IMR-90 (cell line): ENCODE measurements at regions not wholly inside any gene's neighbourhood (a gene's known extent, or its start where the extent isn't known, plus 50 kb on each side); places are given as distances from the start of the nearest gene placed in this dataset.

Source experiments
- ATAC-seq: fragments of 200-7000 bp; cut with Tn5 transposase; 2 replicates; pipeline ENCODE4 v1.9.1; 2020; ENCODE audit warnings: low read depth, mild to moderate bottlenecking, moderate library complexity
- BruUV-seq: library from RNA; stranded (reverse); fragments of 400-500 nt; replicated peaks from 2 replicates; lab custom pipeline; 2021; lab: Mats Ljungman, UMichigan
- CTCF ChIA-PET: fragments of 300-600 bp; formaldehyde crosslinking; extraction: SDS; loops from one replicate; lab custom pipeline; 2021; ENCODE audit warnings: antibody characterized with exemption; lab: Yijun Ruan, JAX
- POLR2A ChIA-PET: fragments of 300-600 bp; sonication (Branson Sonifier 250); formaldehyde crosslinking; loops from one replicate; lab custom pipeline; 2022; ENCODE audit warnings: antibody characterized with exemption; ENCODE audit not compliant: unreplicated experiment; lab: Charles Lee
- DNase-seq: peaks from one replicate; pipeline ENCODE4 v3.0.0; 2013
- H2AFZ ChIP-seq: replicated peaks from 2 replicates; pipeline ENCODE3; 2013; ENCODE audit warnings: low read length, mild to moderate bottlenecking; ENCODE audit not compliant: poor library complexity
- H2AK5ac ChIP-seq: 2 replicates; pipeline ENCODE4 v1.6.1; 2013; ENCODE audit warnings: low read depth, low read length, inconsistent platforms
- H2AK9ac ChIP-seq: replicated peaks from 2 replicates; pipeline ENCODE3; 2013; ENCODE audit warnings: mild to moderate bottlenecking, low read depth, low read length, moderate library complexity; ENCODE audit not compliant: poor library complexity
- H2BK120ac ChIP-seq: 2 replicates; pipeline ENCODE4 v1.6.1; 2013; ENCODE audit warnings: low read depth, low read length, inconsistent platforms
- H2BK15ac ChIP-seq: 3 replicates; pipeline ENCODE4 v1.6.1; 2013; ENCODE audit warnings: low read depth, low read length, inconsistent platforms
- H2BK20ac ChIP-seq: 2 replicates; pipeline ENCODE4 v1.6.1; 2013; ENCODE audit warnings: low read depth, mild to moderate bottlenecking, inconsistent platforms, low read length, moderate library complexity
- H2BK5ac ChIP-seq: 2 replicates; pipeline ENCODE4 v1.6.1; 2013; ENCODE audit warnings: mild to moderate bottlenecking, low read depth, low read length, inconsistent platforms; ENCODE audit not compliant: poor library complexity, severe bottlenecking
- H3K14ac ChIP-seq: replicated peaks from 2 replicates; pipeline ENCODE4 v1.6.1; 2013; ENCODE audit warnings: low read depth, low read length, inconsistent platforms
- H3K18ac ChIP-seq: 2 replicates; pipeline ENCODE4 v1.6.1; 2013; ENCODE audit warnings: low read depth, low read length, control low read depth
- H3K23ac ChIP-seq: 2 replicates; pipeline ENCODE4 v1.6.1; 2013; ENCODE audit warnings: low read depth, low read length, inconsistent platforms
- H3K27ac ChIP-seq: 2 replicates; pipeline ENCODE4 v1.5.1; 2013; ENCODE audit warnings: mild to moderate bottlenecking, control low read depth, low read length; ENCODE audit not compliant: insufficient read depth
- H3K27me3 ChIP-seq: 2 replicates; pipeline ENCODE4 v1.6.1; 2013; ENCODE audit warnings: low read length; ENCODE audit not compliant: control insufficient read depth, insufficient read depth
- H3K36me3 ChIP-seq: 2 replicates; pipeline ENCODE4 v1.6.1; 2013; ENCODE audit warnings: low read length, mixed read lengths; ENCODE audit not compliant: control insufficient read depth, insufficient read depth
- H3K4ac ChIP-seq: 2 replicates; pipeline ENCODE4 v1.6.1; 2013; ENCODE audit warnings: low read depth, low read length, inconsistent platforms
- H3K4me1 ChIP-seq: 2 replicates; pipeline ENCODE4 v1.6.1; 2013; ENCODE audit warnings: low read length, mixed read lengths; ENCODE audit not compliant: control insufficient read depth, insufficient read depth
- H3K4me2 ChIP-seq: 2 replicates; pipeline ENCODE4 v1.6.1; 2013; ENCODE audit warnings: low read depth, mild to moderate bottlenecking, control low read depth, low read length, moderate library complexity
- H3K4me3 ChIP-seq: 2 replicates; pipeline ENCODE4 v1.5.1; 2013; ENCODE audit warnings: low read depth, mild to moderate bottlenecking, control low read depth, low read length, moderate library complexity; ENCODE audit not compliant: insufficient read depth
- H3K56ac ChIP-seq: 2 replicates; pipeline ENCODE4 v1.6.1; 2013; ENCODE audit warnings: low read length, inconsistent platforms; ENCODE audit not compliant: insufficient read depth; ENCODE audit errors: extremely low read depth
- H3K79me1 ChIP-seq, 2 experiments: 2 replicates each; pipeline ENCODE4 v1.6.1; 2013; ENCODE audit warnings: low read length in 2 of 2, inconsistent platforms in 1 of 2, low read depth in 1 of 2
- H3K9ac ChIP-seq: 2 replicates; pipeline ENCODE4 v1.6.1; 2013; ENCODE audit warnings: low read depth, low read length, control low read depth
- H3K9me1 ChIP-seq: 2 replicates; pipeline ENCODE4 v1.6.1; 2013; ENCODE audit warnings: low read length, inconsistent platforms; ENCODE audit not compliant: insufficient read depth
- H3K9me3 ChIP-seq: 2 replicates; pipeline ENCODE4 v1.6.1; 2013; ENCODE audit warnings: low read length; ENCODE audit not compliant: control insufficient read depth, insufficient read depth
- H4K20me1 ChIP-seq: 2 replicates; pipeline ENCODE4 v1.6.1; 2013; ENCODE audit warnings: low read length, inconsistent platforms; ENCODE audit not compliant: insufficient read depth
- H4K5ac ChIP-seq: 2 replicates; pipeline ENCODE4 v1.6.1; 2013; ENCODE audit warnings: mild to moderate bottlenecking, low read depth, low read length, control low read depth
- H4K8ac ChIP-seq, 2 experiments: 2 replicates each; pipeline ENCODE4 v1.6.1; 2013; ENCODE audit warnings: low read depth in 2 of 2, low read length in 2 of 2, control low read depth in 1 of 2, inconsistent platforms in 1 of 2
- H4K91ac ChIP-seq: 2 replicates; pipeline ENCODE4 v1.6.1; 2013; ENCODE audit warnings: low read depth, low read length, inconsistent platforms; ENCODE audit not compliant: insufficient read depth
- CTCF ChIP-seq: conservative IDR thresholded peaks from 2 replicates; pipeline ENCODE4 v1.5.1; 2012; ENCODE audit warnings: mild to moderate bottlenecking, low read depth, low read length, improper control_type of control experiment
- NFE2L2 ChIP-seq: fragments of 150-350 bp; IDR thresholded peaks from 2 replicates; pipeline ENCODE4 v1.6.1; 2016; ENCODE audit warnings: low read depth, mild to moderate bottlenecking, low read length
- POLR2A ChIP-seq: IDR thresholded peaks from 2 replicates; pipeline ENCODE4 v1.6.1; 2012; ENCODE audit warnings: mild to moderate bottlenecking, low read depth, low read length
- RCOR1 ChIP-seq: IDR thresholded peaks from 2 replicates; pipeline ENCODE4 v1.6.1; 2012; ENCODE audit warnings: mild to moderate bottlenecking, low read length, improper control_type of control experiment; ENCODE audit not compliant: insufficient replicate concordance
- WGBS, 2 experiments: methylation state at CpG; one replicate each; pipeline versions ENCODE4 v1.1.5 to v1.1.7; 2013; ENCODE audit warnings: missing lambda C conversion rate in 2 of 2; ENCODE audit not compliant: insufficient read length in 1 of 2; ENCODE audit errors: extremely low coverage in 2 of 2; 5-methylcytosine and 5-hydroxymethylcytosine counted together
- dilution Hi-C: fragments of 300-500 bp; cut with HindIII; formaldehyde crosslinking; loops from one replicate; pipeline ENCODE4 v1.14.3; 2018; ENCODE audit warnings: low sequenced_read_pairs; ENCODE audit not compliant: unreplicated experiment
- in situ Hi-C: fragments of 300-500 bp; cut with MboI; formaldehyde crosslinking; loops from 3 replicates; pipeline ENCODE4 v1.14.3; 2019; ENCODE audit warnings: low sequenced_read_pairs, inconsistent platforms, mixed read lengths
- intact Hi-C: fragments of 100-400 bp; cut with micrococcal nuclease; formaldehyde crosslinking; loops from 2 replicates; pipeline ENCODE4 v1.10.0; 2022

GRCh38 chr6:81495999-81496398 lies 256.5 kb downstream of the TENT5A start:
- Histone ChIP-seq H4K20me1 (no peaks in the 10 kb centered on the region), H2AFZ (no peak overlapping the region), H2AK9ac (no peak overlapping the region), H3K4me1 (no peaks in the 10 kb centered on the region), H3K4me3 (no peak overlapping the region), H2AK5ac (no peak overlapping the region), H3K36me3 (no peaks in the 10 kb centered on the region), H3K23ac (no peak overlapping the region), H3K9me1 (no peaks in the 10 kb centered on the region), H3K18ac (no peak overlapping the region), H3K4me2 (no peak overlapping the region), H2BK120ac (no peak overlapping the region), H4K8ac (no peak overlapping the region), H3K9me3 (no peaks in the 10 kb centered on the region; the same call in 1 of the 2 replicates), H3K27ac (no peak overlapping the region), H3K9ac (no peak overlapping the region), H2BK20ac (no peak overlapping the region), H3K14ac (no peak overlapping the region), H3K79me1 (no peaks in the 10 kb centered on the region), H4K5ac (no peak overlapping the region), H2BK5ac (no peak overlapping the region), H2BK15ac (no peak overlapping the region), H3K27me3 (no peaks in the 10 kb centered on the region), H4K91ac (no peak overlapping the region), H3K4ac (no peak overlapping the region), H3K56ac (no peak overlapping the region)
- DNase-seq (no peak), ATAC-seq (no peak)
- WGBS, 2 experiments: no CpG with 5 or more reads among the region's 1 CpG
- in situ Hi-C loops (no loop called here), dilution Hi-C loops (no loop called here), intact Hi-C loops (no loop called here)
- CTCF ChIA-PET: no interaction called here
- POLR2A ChIA-PET: no interaction called here
- no TSS peak for BruUV-seq
- TF ChIP-seq POLR2A: no peak
- TF ChIP-seq RCOR1: no peak
- TF ChIP-seq CTCF: no peak
- no peak for TF ChIP-seq NFE2L2
